DOHH2 (cell line): ENCODE measurements at regions not wholly inside any gene's neighbourhood (a gene's known extent, or its start where the extent isn't known, plus 50 kb on each side); places are given as distances from the start of the nearest gene placed in this dataset.

ENCODE experiments used
- H3F3A ChIP-seq: fragments of 200-600 bp; sonication (generic), shearing (Covaris generic); 2 replicates; pipeline ENCODE4 v1.6.0; 2016; ENCODE audit warnings: antibody characterized with exemption, mild to moderate bottlenecking; ENCODE audit not compliant: control insufficient read depth, insufficient read depth
- H3K27ac ChIP-seq: fragments of 200-600 bp; sonication (generic); 2 replicates; pipeline ENCODE4 v1.5.1; 2014; ENCODE audit warnings: low read depth, mild to moderate bottlenecking, low read length, moderate library complexity
- H3K27me3 ChIP-seq: fragments of 200-600 bp; sonication (generic); 2 replicates; pipeline ENCODE4 v1.6.1; 2014; ENCODE audit warnings: mild to moderate bottlenecking, low read length, mixed read lengths; ENCODE audit not compliant: control insufficient read depth
- H3K36me3 ChIP-seq: fragments of 200-600 bp; sonication (generic); 2 replicates; pipeline ENCODE4 v1.6.1; 2014; ENCODE audit warnings: mild to moderate bottlenecking, low read length, moderate library complexity, mixed read lengths; ENCODE audit not compliant: control insufficient read depth
- H3K4me1 ChIP-seq: fragments of 200-600 bp; sonication (generic); 2 replicates; pipeline ENCODE4 v1.6.1; 2014; ENCODE audit warnings: mild to moderate bottlenecking, low read length, mixed read lengths; ENCODE audit not compliant: control insufficient read depth
- H3K4me2 ChIP-seq: fragments of 200-600 bp; sonication (generic); 2 replicates; pipeline ENCODE4 v1.6.0; 2014; ENCODE audit warnings: mild to moderate bottlenecking, low read length, moderate library complexity
- H3K4me3 ChIP-seq: fragments of 200-600 bp; sonication (generic); 2 replicates; pipeline ENCODE4 v1.5.1; 2014; ENCODE audit warnings: mild to moderate bottlenecking, low read length, mixed read lengths
- H3K79me2 ChIP-seq: fragments of 200-600 bp; sonication (generic); 2 replicates; pipeline ENCODE4 v1.6.1; 2014; ENCODE audit warnings: mild to moderate bottlenecking, low read length, mixed read lengths; ENCODE audit not compliant: control insufficient read depth
- H3K9me2 ChIP-seq: fragments of 200-600 bp; sonication (generic); replicated peaks from 2 replicates; pipeline ENCODE4 v1.6.1; 2014; ENCODE audit warnings: mild to moderate bottlenecking, low read length, mixed read lengths; ENCODE audit not compliant: control insufficient read depth
- H3K9me3 ChIP-seq: fragments of 200-600 bp; sonication (generic); 2 replicates; pipeline ENCODE4 v1.6.1; 2014; ENCODE audit warnings: antibody characterized with exemption, low read length, mixed read lengths; ENCODE audit not compliant: control insufficient read depth, insufficient read depth
- H4K20me1 ChIP-seq: fragments of 200-600 bp; sonication (generic); 2 replicates; pipeline ENCODE4 v1.6.0; 2014; ENCODE audit warnings: low read depth, mild to moderate bottlenecking, antibody characterized with exemption, low read length, moderate library complexity; ENCODE audit not compliant: control insufficient read depth, insufficient read depth
- EZH2phosphoT487 ChIP-seq: fragments of 200-600 bp; sonication (generic); IDR thresholded peaks from 2 replicates; pipeline ENCODE4 v1.6.1; 2017; ENCODE audit warnings: borderline replicate concordance, mild to moderate bottlenecking, antibody characterized with exemption, low read length, moderate library complexity, mixed read lengths
- TF ChIP-seq, protein P1 (sequence below): fragments of 200-600 bp; sonication (generic); IDR thresholded peaks from one replicate; pipeline ENCODE4 v1.5.1; 2014; ENCODE audit warnings: antibody characterized with exemption, mild to moderate bottlenecking, low read depth, low read length; ENCODE audit not compliant: poor library complexity, severe bottlenecking

DNA sequence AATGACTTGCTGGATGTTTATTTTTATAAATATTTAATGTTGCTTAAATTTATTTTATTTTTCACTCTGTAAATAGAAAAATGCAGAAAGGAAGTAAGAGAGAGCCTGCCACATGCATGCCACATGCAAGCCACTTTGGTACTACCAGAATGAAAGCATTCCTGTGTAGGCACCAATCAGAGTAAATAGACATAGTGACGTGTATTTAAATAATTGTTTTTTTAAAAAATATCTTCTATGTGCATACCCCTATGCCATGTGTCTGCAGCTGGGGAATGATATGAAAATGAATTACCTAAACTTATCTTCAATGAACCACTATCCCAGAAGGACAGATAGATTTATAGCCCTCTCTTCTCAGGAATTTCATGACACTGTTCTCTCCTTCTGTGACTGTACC, 651.5 kb upstream of the RIOK2 start:
- TF ChIP-seq, protein P1, sequence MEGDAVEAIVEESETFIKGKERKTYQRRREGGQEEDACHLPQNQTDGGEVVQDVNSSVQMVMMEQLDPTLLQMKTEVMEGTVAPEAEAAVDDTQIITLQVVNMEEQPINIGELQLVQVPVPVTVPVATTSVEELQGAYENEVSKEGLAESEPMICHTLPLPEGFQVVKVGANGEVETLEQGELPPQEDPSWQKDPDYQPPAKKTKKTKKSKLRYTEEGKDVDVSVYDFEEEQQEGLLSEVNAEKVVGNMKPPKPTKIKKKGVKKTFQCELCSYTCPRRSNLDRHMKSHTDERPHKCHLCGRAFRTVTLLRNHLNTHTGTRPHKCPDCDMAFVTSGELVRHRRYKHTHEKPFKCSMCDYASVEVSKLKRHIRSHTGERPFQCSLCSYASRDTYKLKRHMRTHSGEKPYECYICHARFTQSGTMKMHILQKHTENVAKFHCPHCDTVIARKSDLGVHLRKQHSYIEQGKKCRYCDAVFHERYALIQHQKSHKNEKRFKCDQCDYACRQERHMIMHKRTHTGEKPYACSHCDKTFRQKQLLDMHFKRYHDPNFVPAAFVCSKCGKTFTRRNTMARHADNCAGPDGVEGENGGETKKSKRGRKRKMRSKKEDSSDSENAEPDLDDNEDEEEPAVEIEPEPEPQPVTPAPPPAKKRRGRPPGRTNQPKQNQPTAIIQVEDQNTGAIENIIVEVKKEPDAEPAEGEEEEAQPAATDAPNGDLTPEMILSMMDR: no peak
- no peak for TF ChIP-seq EZH2phosphoT487
- H3K79me2 ChIP-seq: no peaks in the 10 kb centered on the region
- H3K4me1 ChIP-seq: no peaks in the 10 kb centered on the region
- H3K9me3 ChIP-seq: no peaks in the 10 kb centered on the region
- H4K20me1 ChIP-seq: no peaks in the 10 kb centered on the region
- H3F3A ChIP-seq: no peaks in the 10 kb centered on the region
- no peaks in the 10 kb centered on the region; the same call in 1 of the 2 replicates for H3K9me2 ChIP-seq
- H3K27me3 ChIP-seq: no peaks in the 10 kb centered on the region
- no peaks in the 10 kb centered on the region for H3K36me3 ChIP-seq
- no peak overlapping the region for H3K27ac ChIP-seq
- no peak overlapping the region for H3K4me3 ChIP-seq
- H3K4me2 ChIP-seq: no peak overlapping the region

DNA sequence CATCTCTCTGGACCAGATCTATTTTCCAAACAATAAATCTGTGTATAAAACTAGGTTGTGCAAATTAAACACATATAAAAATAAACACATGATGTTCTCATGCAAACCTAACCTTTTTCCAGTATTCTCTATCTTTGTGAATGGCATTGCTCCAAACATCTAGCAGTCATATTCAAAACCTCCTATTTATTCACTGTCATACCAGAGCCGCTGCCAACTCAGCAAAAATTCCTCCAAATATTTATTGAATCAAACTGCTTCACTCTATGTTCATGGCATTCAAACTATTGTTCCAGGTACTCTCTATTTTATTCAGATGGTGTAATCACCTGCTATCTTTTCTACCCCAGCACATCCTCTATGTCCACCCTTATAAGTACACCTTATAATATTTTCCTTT, 652.1 kb upstream of the RIOK2 start:
- Histone ChIP-seq H3K36me3 (no peaks in the 10 kb centered on the region), H3K4me3 (no peak overlapping the region), H3K79me2 (no peaks in the 10 kb centered on the region), H3F3A (no peaks in the 10 kb centered on the region), H4K20me1 (no peaks in the 10 kb centered on the region), H3K4me2 (no peak overlapping the region), H3K4me1 (no peaks in the 10 kb centered on the region), H3K27ac (no peak overlapping the region), H3K9me3 (no peaks in the 10 kb centered on the region), H3K27me3 (no peaks in the 10 kb centered on the region), H3K9me2 (no peaks in the 10 kb centered on the region; the same call in 1 of the 2 replicates)
- no peak for TF ChIP-seq EZH2phosphoT487
- TF ChIP-seq, protein P1: no peak

DNA sequence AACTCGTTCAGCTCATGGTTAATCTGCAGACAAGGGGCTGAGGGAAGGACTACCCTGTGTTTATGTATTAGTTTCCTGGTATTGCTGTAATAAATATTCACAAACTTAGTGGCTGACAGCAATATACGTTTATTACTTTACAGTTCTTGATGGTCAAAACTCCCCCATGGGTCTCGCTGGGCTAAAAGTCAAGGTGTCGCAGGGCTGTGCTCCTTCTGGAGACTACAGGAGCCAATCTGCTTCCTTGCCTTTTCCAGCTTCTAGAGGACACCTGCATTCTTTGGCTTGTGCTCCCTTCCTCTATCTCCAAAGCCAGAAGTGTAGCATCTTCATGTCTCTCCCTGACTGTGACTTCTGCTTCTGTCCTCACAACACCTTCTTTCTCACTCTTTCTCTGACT, 653.8 kb upstream of the RIOK2 start:
- no peak overlapping the region for H3K4me3 ChIP-seq
- H3K27me3 ChIP-seq: no peaks in the 10 kb centered on the region
- H3K9me3 ChIP-seq: no peaks in the 10 kb centered on the region
- TF ChIP-seq, protein P1: no peak
- no peak for TF ChIP-seq EZH2phosphoT487
- H3K36me3 ChIP-seq: no peaks in the 10 kb centered on the region
- no peaks in the 10 kb centered on the region for H3K79me2 ChIP-seq
- no peaks in the 10 kb centered on the region; the same call in 1 of the 2 replicates for H3K9me2 ChIP-seq
- H3K4me2 ChIP-seq: no peak overlapping the region
- H4K20me1 ChIP-seq: no peaks in the 10 kb centered on the region
- no peak overlapping the region for H3K27ac ChIP-seq
- no peaks in the 10 kb centered on the region for H3K4me1 ChIP-seq
- no peaks in the 10 kb centered on the region for H3F3A ChIP-seq
